OCI-LY7 (cell line): ENCODE measurements at regions not wholly inside any gene's neighbourhood (a gene's known extent, or its start where the extent isn't known, plus 50 kb on each side); places are given as distances from the start of the nearest gene placed in this dataset.

Source experiments
- CTCF ChIP-seq: fragments of 200-600 bp; sonication (generic); conservative IDR thresholded peaks from 2 replicates; pipeline ENCODE4 v1.5.1; 2014; ENCODE audit warnings: mild to moderate bottlenecking, antibody characterized with exemption, low read length, moderate library complexity, mixed read lengths
- EZH2phosphoT487 ChIP-seq: fragments of 200-600 bp; sonication (generic); IDR thresholded peaks from 2 replicates; pipeline ENCODE4 v1.6.1; 2018; ENCODE audit warnings: low read depth, borderline replicate concordance, mild to moderate bottlenecking, mixed run types, antibody characterized with exemption, low read length, moderate library complexity, mixed read lengths

GRCh38 chr2:128414946-128415778, 96.5 kb upstream of the HS6ST1 start:
- TF ChIP-seq CTCF (no peak), EZH2phosphoT487 (no peak)
